GM21367 (cell line): ENCODE measurements at regions not wholly inside any gene's neighbourhood (a gene's known extent, or its start where the extent isn't known, plus 50 kb on each side); places are given as distances from the start of the nearest gene placed in this dataset.
"Not testable (repeated sequence)": the region's sequence is repeated elsewhere in the genome, so short reads cannot be mapped to it uniquely, and the experiment has no call there.

Experiments
- ATAC-seq: cut with Tn5 transposase; IDR thresholded peaks from one replicate; pipeline ENCODE4 v1.9.1; 2021; ENCODE audit not compliant: unreplicated experiment

- no peak for ATAC-seq
Measured at GRCh38 chr2:120511947-120512710, 166.2 kb downstream of the INHBB start.

GRCh38 chr2:120513776-120514357 is 167.9 kb downstream of the INHBB start:
- no peak for ATAC-seq

GRCh38 chr2:120514521-120514920 is 168.6 kb downstream of the INHBB start:
- ATAC-seq = no peak

- not testable (repeated sequence) for ATAC-seq
Measured at GRCh38 chr2:120515066-120515758, 169.3 kb downstream of the INHBB start.

- ATAC-seq = no peak
Measured at GRCh38 chr2:120515759-120516678, 170.1 kb downstream of the INHBB start.

GRCh38 chr2:120516679-120517314 is 170.9 kb downstream of the INHBB start:
- no peak for ATAC-seq

GRCh38 chr2:120517751-120518469 is 172.0 kb downstream of the INHBB start:
- ATAC-seq = no peak

- ATAC-seq = no peak
Measured at GRCh38 chr2:120518819-120519218, 172.9 kb downstream of the INHBB start.

GRCh38 chr2:120519469-120519868 is 173.5 kb downstream of the INHBB start:
- no peak for ATAC-seq

- ATAC-seq = no peak
Measured at GRCh38 chr2:120520454-120520853, 174.5 kb downstream of the INHBB start.

GRCh38 chr2:120520929-120521912 is 175.3 kb downstream of the INHBB start:
- ATAC-seq = no peak

GRCh38 chr2:120522151-120522751 is 176.3 kb downstream of the INHBB start:
- no peak for ATAC-seq

GRCh38 chr2:120523766-120524165 is 177.8 kb downstream of the INHBB start:
- no peak for ATAC-seq

- no peak for ATAC-seq
Measured at GRCh38 chr2:120524174-120524573, 178.2 kb downstream of the INHBB start.

- no peak for ATAC-seq
Measured at GRCh38 chr2:120525056-120526046, 179.4 kb downstream of the INHBB start.

GRCh38 chr2:120526047-120526562 is 180.2 kb downstream of the INHBB start:
- no peak for ATAC-seq
